K562 (cell line): ENCODE measurements at regions not wholly inside any gene's neighbourhood (a gene's known extent, or its start where the extent isn't known, plus 50 kb on each side); places are given as distances from the start of the nearest gene placed in this dataset.

Source experiments
- CTCF ChIP-seq, 3 experiments: IDR thresholded peaks in 2 of 3; conservative IDR thresholded peaks in 1 of 3; 2 replicates each; pipeline ENCODE4 v1.5.1; 2011 to 2012; ENCODE audit warnings: low read length in 3 of 3, mild to moderate bottlenecking in 3 of 3, control low read depth in 2 of 3, improper control_type of control experiment in 1 of 3, inconsistent platforms in 1 of 3, low read depth in 1 of 3, mixed read lengths in 1 of 3, moderate library complexity in 1 of 3; ENCODE audit not compliant: insufficient read depth in 2 of 3
- FOXM1 ChIP-seq, 2 experiments: fragments of 450-650 bp in 1 of 2; sonication (generic) in 1 of 2; formaldehyde crosslinking in 1 of 2; IDR thresholded peaks; 2 replicates each; pipeline versions ENCODE4 v1.6.1 to v1.9.0; 2017 to 2022; ENCODE audit warnings: low read depth in 2 of 2, mild to moderate bottlenecking in 2 of 2, missing genetic modification reagents in 1 of 2, moderate library complexity in 1 of 2
- JUND ChIP-seq, 2 experiments: IDR thresholded peaks; 2 replicates in 1 of 2; 3 replicates in 1 of 2; pipeline ENCODE4 v1.6.1; 2011; ENCODE audit warnings: borderline replicate concordance in 2 of 2, low read depth in 2 of 2, low read length in 2 of 2, improper control_type of control experiment in 1 of 2, missing biosample characterization in 1 of 2, missing genetic modification characterization in 1 of 2, missing genetic modification reagents in 1 of 2

GRCh38 chr2:102084651-102085050, 57.9 kb upstream of the IL1R1 start:
- TF ChIP-seq CTCF (IDR thresholded peaks at IDR 0.05 in 2 of 3, conservative IDR thresholded peaks at IDR 0.05 in 1 of 3; ENCODE audit: insufficient read depth in 2 of 3, low read depth in 1 of 3, low read length in 3 of 3) (no peak), FOXM1 (IDR thresholded peaks at IDR 0.05; ENCODE audit: low read depth) (no peak), FOXM1 (CRISPR knock-in tag; IDR thresholded peaks at IDR 0.05; ENCODE audit: low read depth) (no peak), JUND (IDR thresholded peaks at IDR 0.05; ENCODE audit: borderline replicate concordance, low read depth, low read length) (no peak), JUND (tag; IDR thresholded peaks at IDR 0.05; ENCODE audit: borderline replicate concordance, low read depth, low read length) (no peak)
